ENCODE measurements at regions not wholly inside any gene's neighbourhood (a gene's known extent, or its start where the extent isn't known, plus 50 kb on each side); places are given as distances from the start of the nearest gene placed in this dataset.

DNA sequence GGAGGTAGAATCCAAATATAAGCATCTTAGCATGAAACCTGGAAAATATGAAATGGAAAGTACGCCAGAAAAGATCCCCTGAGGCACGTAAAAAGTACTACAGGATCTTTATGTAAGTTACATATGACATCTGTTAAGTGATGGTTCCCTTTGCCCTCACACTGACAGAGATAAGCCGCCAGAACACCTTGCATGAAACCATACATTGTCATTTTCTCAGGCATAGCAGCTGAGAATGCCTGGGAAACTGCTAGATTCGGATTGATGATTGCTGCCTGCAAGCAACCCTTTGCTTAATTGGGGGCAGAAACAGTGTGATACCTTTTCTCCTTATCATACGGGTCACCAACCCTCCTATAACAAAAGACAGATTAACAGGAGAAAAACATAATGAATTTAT is 826.6 kb upstream of the LRRN3 start:
- no peaks in the 10 kb centered on the region for H3K36me3 Mint-ChIP-seq
- peaks cover 18% of the 10 kb centered on the region for H3K9me3 Mint-ChIP-seq
- TF ChIP-seq, protein P1, sequence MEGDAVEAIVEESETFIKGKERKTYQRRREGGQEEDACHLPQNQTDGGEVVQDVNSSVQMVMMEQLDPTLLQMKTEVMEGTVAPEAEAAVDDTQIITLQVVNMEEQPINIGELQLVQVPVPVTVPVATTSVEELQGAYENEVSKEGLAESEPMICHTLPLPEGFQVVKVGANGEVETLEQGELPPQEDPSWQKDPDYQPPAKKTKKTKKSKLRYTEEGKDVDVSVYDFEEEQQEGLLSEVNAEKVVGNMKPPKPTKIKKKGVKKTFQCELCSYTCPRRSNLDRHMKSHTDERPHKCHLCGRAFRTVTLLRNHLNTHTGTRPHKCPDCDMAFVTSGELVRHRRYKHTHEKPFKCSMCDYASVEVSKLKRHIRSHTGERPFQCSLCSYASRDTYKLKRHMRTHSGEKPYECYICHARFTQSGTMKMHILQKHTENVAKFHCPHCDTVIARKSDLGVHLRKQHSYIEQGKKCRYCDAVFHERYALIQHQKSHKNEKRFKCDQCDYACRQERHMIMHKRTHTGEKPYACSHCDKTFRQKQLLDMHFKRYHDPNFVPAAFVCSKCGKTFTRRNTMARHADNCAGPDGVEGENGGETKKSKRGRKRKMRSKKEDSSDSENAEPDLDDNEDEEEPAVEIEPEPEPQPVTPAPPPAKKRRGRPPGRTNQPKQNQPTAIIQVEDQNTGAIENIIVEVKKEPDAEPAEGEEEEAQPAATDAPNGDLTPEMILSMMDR (IDR thresholded peaks at IDR 0.05; ENCODE audit: unreplicated experiment) = no peak
- H3K27me3 Mint-ChIP-seq (ENCODE audit: low read depth) = no peaks in the 10 kb centered on the region
- no peak overlapping the region for H3K4me3 Mint-ChIP-seq
- H3K4me1 Mint-ChIP-seq = no peaks in the 10 kb centered on the region
- DNase-seq (ENCODE audit: low spot score in 2 of 2, unreplicated experiment in 2 of 2) = no peak
- no peak overlapping the region for H3K27ac Mint-ChIP-seq

DNA sequence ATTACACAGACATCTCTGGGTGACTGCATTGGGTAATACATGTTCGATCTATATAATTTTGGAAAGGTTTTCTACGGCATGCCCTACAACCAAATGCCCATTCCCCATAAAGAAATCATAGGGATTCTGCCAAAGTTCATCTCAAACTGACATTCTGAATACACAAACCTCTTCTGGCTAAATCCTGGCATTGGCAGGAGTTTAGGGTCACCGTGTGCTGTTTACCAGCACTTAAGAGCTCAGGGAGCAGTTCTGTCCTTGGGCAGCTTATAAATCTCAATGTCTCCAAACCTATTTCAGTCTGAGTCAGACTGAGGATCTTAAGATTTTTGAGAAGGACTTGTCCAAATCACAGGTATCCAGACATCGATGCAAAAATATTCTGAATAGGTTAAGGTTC is 809.6 kb upstream of the LRRN3 start:
- H3K9me3 Mint-ChIP-seq = no peaks in the 10 kb centered on the region
- TF ChIP-seq, protein P1 (IDR thresholded peaks at IDR 0.05; ENCODE audit: unreplicated experiment) = no peak
- no peak for DNase-seq (ENCODE audit: low spot score in 2 of 2, unreplicated experiment in 2 of 2)
- no peak overlapping the region for H3K4me3 Mint-ChIP-seq
- H3K27ac Mint-ChIP-seq = no peak overlapping the region
- H3K27me3 Mint-ChIP-seq (ENCODE audit: low read depth) = no peaks in the 10 kb centered on the region
- H3K36me3 Mint-ChIP-seq = no peaks in the 10 kb centered on the region
- H3K4me1 Mint-ChIP-seq = peaks cover 30% of the 10 kb centered on the region

DNA sequence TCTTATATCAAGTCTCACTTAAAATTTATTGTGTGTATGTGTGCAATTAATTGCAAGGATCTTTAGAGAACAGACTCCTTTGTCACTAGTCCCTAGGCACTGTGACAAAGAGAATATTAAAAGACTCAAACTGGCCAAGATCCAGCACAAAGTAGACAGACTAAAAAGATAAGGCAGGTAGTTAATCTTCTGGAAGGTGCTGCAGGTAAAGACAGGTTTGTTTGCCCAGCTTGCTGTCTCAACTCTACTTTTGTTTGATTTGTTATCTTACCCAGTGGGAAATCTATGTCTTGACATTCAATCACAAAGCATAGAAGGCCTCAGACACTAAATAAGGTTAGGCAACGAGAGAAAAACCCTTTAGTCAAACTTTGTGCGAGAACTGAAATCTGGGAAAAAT is 807.9 kb upstream of the LRRN3 start:
- peaks cover 3% of the 10 kb centered on the region for H3K9me3 Mint-ChIP-seq
- TF ChIP-seq, protein P1 (IDR thresholded peaks at IDR 0.05; ENCODE audit: unreplicated experiment) = no peak
- no peak overlapping the region for H3K4me3 Mint-ChIP-seq
- peaks cover 30% of the 10 kb centered on the region for H3K4me1 Mint-ChIP-seq
- no peaks in the 10 kb centered on the region for H3K27me3 Mint-ChIP-seq (ENCODE audit: low read depth)
- no peaks in the 10 kb centered on the region for H3K36me3 Mint-ChIP-seq
- H3K27ac Mint-ChIP-seq = peak overlapping the region; percentile 13
- no peak for DNase-seq (ENCODE audit: low spot score in 2 of 2, unreplicated experiment in 2 of 2)

DNA sequence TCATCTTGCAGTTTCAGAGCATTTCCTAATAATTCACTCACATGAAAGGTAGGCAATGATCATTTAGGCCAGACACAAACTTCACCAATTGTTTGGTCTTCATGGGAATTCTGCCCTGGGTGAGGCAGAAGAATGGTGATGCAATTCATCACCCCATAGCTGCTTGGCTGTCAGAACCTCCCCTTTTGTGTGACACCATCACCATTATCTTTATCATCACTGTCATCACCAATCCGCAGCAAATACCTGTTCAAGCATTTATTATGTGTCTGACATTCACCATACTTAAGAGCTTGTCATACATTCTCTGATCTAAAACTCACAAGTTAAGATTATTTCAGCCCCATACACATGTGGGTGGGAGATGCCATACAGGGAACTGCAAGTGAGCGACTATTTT is 799.5 kb upstream of the LRRN3 start:
- no peak overlapping the region for H3K27ac Mint-ChIP-seq
- peaks cover 3% of the 10 kb centered on the region for H3K9me3 Mint-ChIP-seq
- H3K4me1 Mint-ChIP-seq = peaks cover 12% of the 10 kb centered on the region
- TF ChIP-seq, protein P1 (IDR thresholded peaks at IDR 0.05; ENCODE audit: unreplicated experiment) = no peak
- no peaks in the 10 kb centered on the region for H3K36me3 Mint-ChIP-seq
- no peak for DNase-seq (ENCODE audit: low spot score in 2 of 2, unreplicated experiment in 2 of 2)
- peaks cover 3% of the 10 kb centered on the region for H3K27me3 Mint-ChIP-seq (ENCODE audit: low read depth)
- no peak overlapping the region for H3K4me3 Mint-ChIP-seq

DNA sequence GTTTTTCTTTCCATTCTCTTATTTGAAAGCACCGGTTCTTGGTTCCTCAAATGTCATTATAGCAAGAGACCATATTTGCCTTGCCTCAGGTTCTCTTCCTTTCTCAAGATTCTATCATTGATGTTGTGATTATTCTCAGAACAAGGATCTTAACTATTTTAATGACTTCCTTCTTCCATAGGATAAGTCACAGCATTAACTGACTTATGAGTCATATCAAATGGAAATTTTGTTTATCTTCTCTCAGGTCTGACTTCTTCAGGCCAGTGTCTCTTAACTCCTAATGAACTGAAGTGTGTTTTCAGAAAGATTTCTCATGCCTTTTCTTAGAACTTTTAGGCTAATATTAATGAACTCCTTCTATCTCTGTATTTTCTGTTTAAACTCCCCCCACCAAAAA is 794.6 kb upstream of the LRRN3 start:
- no peak overlapping the region for H3K4me3 Mint-ChIP-seq
- TF ChIP-seq, protein P1 (IDR thresholded peaks at IDR 0.05; ENCODE audit: unreplicated experiment) = no peak
- H3K27me3 Mint-ChIP-seq (ENCODE audit: low read depth) = peaks cover 3% of the 10 kb centered on the region
- no peak for DNase-seq (ENCODE audit: low spot score in 2 of 2, unreplicated experiment in 2 of 2)
- peaks cover 9% of the 10 kb centered on the region for H3K4me1 Mint-ChIP-seq
- peaks cover 1% of the 10 kb centered on the region for H3K36me3 Mint-ChIP-seq
- H3K9me3 Mint-ChIP-seq = peaks cover 5% of the 10 kb centered on the region
- no peak overlapping the region for H3K27ac Mint-ChIP-seq

DNA sequence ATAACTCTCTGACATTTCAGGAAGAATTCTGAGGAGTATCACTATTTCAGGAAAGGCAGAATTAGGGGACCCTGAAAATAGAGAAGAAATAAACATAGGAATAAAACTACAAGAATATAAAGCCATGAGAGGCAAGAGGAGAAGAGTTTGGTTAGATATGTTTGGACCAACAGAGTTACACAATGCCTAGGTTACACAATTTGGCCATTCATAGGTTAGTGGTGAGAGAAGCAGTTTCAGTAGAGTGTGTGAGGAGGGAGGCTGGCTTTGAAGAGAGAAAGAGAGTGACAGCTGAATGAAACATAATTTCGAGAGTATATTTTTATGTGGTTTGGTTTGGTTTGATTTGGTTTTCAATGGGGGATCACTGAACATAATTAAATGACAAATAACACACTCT is 783.2 kb upstream of the LRRN3 start:
- no peak for DNase-seq (ENCODE audit: low spot score in 2 of 2, unreplicated experiment in 2 of 2)
- TF ChIP-seq, protein P1 (IDR thresholded peaks at IDR 0.05; ENCODE audit: unreplicated experiment) = no peak
- no peak overlapping the region for H3K4me3 Mint-ChIP-seq
- no peaks in the 10 kb centered on the region for H3K36me3 Mint-ChIP-seq
- no peaks in the 10 kb centered on the region for H3K27me3 Mint-ChIP-seq (ENCODE audit: low read depth)
- H3K4me1 Mint-ChIP-seq = no peaks in the 10 kb centered on the region
- no peak overlapping the region for H3K27ac Mint-ChIP-seq
- peaks cover 30% of the 10 kb centered on the region for H3K9me3 Mint-ChIP-seq

Measured in mesothelial cell of epicardium (in vitro differentiated cells).